ENCODE measurements at regions not wholly inside any gene's neighbourhood (a gene's known extent, or its start where the extent isn't known, plus 50 kb on each side); places are given as distances from the start of the nearest gene placed in this dataset.

GRCh38 chr4:3683077-3683743, 83.0 kb upstream of the ADRA2C start:
- TF ChIP-seq CTCF (IDR thresholded peaks at IDR 0.05) (no peak), POLR2A (IDR thresholded peaks at IDR 0.05) (no peak)
